PC-9 (cell line): ENCODE measurements at regions not wholly inside any gene's neighbourhood (a gene's known extent, or its start where the extent isn't known, plus 50 kb on each side); places are given as distances from the start of the nearest gene placed in this dataset.

Experiments used
- EZH2 ChIP-seq: fragments of 200-600 bp; sonication (generic); IDR thresholded peaks from 2 replicates; pipeline ENCODE4 v1.8.0; 2017; ENCODE audit warnings: antibody characterized with exemption, low read depth
- TF ChIP-seq, protein P1 (sequence below): fragments of 200-600 bp; sonication (generic); conservative IDR thresholded peaks from 2 replicates; pipeline ENCODE4 v1.6.1; 2017; ENCODE audit warnings: mixed run types, antibody characterized with exemption, mild to moderate bottlenecking, moderate library complexity

DNA sequence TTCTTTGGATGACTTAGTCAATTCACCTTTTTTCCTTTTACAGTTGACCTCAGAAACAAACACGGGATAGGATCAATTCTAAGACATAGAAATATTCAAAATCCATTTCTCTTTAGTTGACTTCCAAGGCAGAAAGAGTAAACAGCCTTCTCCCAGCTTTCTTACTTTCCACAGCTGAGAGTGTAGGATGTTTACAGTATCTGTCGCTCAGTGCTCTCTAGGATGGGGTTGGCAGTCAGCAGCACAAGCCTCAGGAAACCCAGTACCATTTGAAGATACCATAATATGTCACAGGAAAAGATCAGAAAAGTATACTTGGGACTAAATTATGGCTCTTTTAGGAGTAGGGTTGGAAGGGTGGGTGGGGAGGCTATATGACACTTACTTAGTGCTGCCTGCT is 88.2 kb downstream of the OGFRL1 start:
- TF ChIP-seq, protein P1, sequence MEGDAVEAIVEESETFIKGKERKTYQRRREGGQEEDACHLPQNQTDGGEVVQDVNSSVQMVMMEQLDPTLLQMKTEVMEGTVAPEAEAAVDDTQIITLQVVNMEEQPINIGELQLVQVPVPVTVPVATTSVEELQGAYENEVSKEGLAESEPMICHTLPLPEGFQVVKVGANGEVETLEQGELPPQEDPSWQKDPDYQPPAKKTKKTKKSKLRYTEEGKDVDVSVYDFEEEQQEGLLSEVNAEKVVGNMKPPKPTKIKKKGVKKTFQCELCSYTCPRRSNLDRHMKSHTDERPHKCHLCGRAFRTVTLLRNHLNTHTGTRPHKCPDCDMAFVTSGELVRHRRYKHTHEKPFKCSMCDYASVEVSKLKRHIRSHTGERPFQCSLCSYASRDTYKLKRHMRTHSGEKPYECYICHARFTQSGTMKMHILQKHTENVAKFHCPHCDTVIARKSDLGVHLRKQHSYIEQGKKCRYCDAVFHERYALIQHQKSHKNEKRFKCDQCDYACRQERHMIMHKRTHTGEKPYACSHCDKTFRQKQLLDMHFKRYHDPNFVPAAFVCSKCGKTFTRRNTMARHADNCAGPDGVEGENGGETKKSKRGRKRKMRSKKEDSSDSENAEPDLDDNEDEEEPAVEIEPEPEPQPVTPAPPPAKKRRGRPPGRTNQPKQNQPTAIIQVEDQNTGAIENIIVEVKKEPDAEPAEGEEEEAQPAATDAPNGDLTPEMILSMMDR, result no peak
- TF ChIP-seq EZH2, result no peak
